ENCODE measurements at regions not wholly inside any gene's neighbourhood (a gene's known extent, or its start where the extent isn't known, plus 50 kb on each side); places are given as distances from the start of the nearest gene placed in this dataset.

GRCh38 chr6:139582956-139583355 is 208.5 kb upstream of the CITED2 start:
- no peak for TF ChIP-seq CTCF (conservative IDR thresholded peaks at IDR 0.05)
- no peak for TF ChIP-seq EZH2 (IDR thresholded peaks at IDR 0.05; ENCODE audit: low read depth)

Measured in PC-9 (cell line).